ENCODE measurements at regions not wholly inside any gene's neighbourhood (a gene's known extent, or its start where the extent isn't known, plus 50 kb on each side); places are given as distances from the start of the nearest gene placed in this dataset.

- H3K36me3 ChIP-seq (replicated peaks): no peaks in the 10 kb centered on the region
- no peaks in the 10 kb centered on the region for H3K9me3 ChIP-seq
- H3K4me3 ChIP-seq: no peak overlapping the region
- DNase-seq (ENCODE audit: low spot score in 2 of 2): no peak
- peaks cover 22% of the 10 kb centered on the region for H3K4me1 ChIP-seq
- H3K27me3 ChIP-seq (ENCODE audit: low read depth): no peaks in the 10 kb centered on the region
- in situ Hi-C loops (cut with MboI; ENCODE audit: low sequenced_read_pairs): no loop called here
Measured at GRCh38 chr1:59013928-59014279, 230.1 kb upstream of the JUN start.

- in situ Hi-C loops (cut with MboI; ENCODE audit: low sequenced_read_pairs): no loop called here
- no peak for DNase-seq (ENCODE audit: low spot score in 2 of 2)
- H3K4me1 ChIP-seq: peaks cover 22% of the 10 kb centered on the region
- no peak overlapping the region for H3K4me3 ChIP-seq
- no peaks in the 10 kb centered on the region for H3K27me3 ChIP-seq (ENCODE audit: low read depth)
- no peaks in the 10 kb centered on the region for H3K36me3 ChIP-seq (replicated peaks)
- H3K9me3 ChIP-seq: no peaks in the 10 kb centered on the region
Measured at GRCh38 chr1:59014827-59015226, 231.0 kb upstream of the JUN start.

DNA sequence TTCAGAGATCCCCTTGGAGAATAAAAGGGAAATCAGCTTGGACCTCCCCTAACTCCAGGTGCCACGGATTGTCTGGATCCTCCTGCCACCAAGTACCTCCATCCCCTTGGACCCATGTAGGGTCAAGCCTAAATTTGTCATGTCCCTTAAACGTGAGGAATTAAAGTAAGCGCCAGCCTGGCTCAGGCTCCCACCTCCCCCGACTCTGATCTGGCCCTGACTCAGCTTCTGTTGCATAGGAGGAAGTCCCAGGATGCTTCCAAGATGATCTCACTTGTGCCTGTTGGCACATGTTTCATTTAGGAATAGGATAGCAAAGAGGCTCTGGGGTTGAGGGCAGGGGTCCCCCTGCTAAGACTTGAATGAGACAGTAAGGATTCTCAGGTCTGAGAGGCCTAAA is 231.9 kb upstream of the JUN start:
- no peaks in the 10 kb centered on the region for H3K36me3 ChIP-seq (replicated peaks)
- H3K4me1 ChIP-seq: peaks cover 22% of the 10 kb centered on the region
- no peak overlapping the region for H3K4me3 ChIP-seq
- DNase-seq (ENCODE audit: low spot score in 2 of 2): no peak
- no peaks in the 10 kb centered on the region for H3K27me3 ChIP-seq (ENCODE audit: low read depth)
- in situ Hi-C loops (cut with MboI; ENCODE audit: low sequenced_read_pairs): no loop called here
- no peaks in the 10 kb centered on the region for H3K9me3 ChIP-seq

DNA sequence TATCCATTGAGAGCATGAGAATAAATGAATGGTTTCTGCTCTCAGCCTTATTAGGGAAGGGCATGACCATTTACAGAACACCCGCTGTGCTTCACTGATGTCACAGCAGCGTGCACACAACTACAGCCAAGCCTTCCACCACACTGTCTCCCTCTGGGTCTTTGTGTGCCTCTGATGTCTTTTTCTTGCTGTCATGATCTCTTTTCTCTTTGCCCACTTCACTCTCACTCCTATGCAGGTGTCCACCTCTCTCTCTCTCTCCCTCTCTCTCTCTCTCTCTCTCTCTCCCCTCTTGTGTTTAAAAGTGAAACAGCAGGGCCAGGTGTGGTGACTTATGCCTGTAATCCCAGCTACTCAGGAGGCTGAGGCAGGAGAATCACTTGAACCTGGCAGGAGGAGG is 232.5 kb upstream of the JUN start:
- H3K4me1 ChIP-seq: peaks cover 22% of the 10 kb centered on the region
- in situ Hi-C loops (cut with MboI; ENCODE audit: low sequenced_read_pairs): no loop called here
- DNase-seq (ENCODE audit: low spot score in 2 of 2): no peak

DNA sequence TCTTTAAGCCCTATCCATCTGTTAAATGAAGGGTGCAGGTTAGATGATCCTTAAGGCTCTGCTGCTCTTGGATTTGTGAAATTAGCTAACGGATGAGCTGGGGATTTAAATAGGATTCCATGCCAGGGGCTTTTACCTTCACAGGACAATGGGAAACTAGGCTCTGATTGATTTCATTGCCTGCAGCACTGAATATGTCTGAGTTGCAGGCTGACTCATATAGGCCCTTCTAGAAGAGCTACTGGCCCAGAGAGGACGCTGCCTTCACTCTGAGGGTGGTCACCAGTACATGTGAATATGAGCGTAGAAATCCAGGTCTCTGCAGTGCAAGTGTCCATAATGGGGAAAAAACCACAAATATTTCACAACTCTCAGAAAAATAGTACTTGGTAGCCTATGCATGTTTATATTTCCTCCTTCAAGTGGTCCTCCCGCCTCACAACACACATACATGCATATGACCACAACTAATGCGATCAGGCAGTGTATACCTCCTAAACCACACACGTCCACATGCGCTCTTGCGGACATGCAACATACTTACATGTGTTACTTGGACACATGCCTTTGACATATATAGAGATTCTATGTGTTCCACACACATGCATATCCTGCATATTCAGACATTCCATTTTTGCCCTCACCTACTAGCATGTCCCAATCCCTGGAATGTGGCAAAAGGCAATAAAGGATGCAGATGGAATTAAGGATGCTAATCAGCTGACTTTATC is 233.8 kb upstream of the JUN start:
- H3K9me3 ChIP-seq: no peaks in the 10 kb centered on the region
- DNase-seq (ENCODE audit: low spot score in 2 of 2): no peak
- H3K27me3 ChIP-seq (ENCODE audit: low read depth): no peaks in the 10 kb centered on the region
- H3K4me1 ChIP-seq: peaks cover 18% of the 10 kb centered on the region
- in situ Hi-C loops (cut with MboI; ENCODE audit: low sequenced_read_pairs): no loop called here
- H3K4me3 ChIP-seq: no peak overlapping the region
- no peaks in the 10 kb centered on the region for H3K36me3 ChIP-seq (replicated peaks)

More for the DNA sequence above, 232.5 kb upstream of the JUN start:
- Histone ChIP-seq H3K27me3 (ENCODE audit: low read depth) (no peaks in the 10 kb centered on the region), H3K9me3 (no peaks in the 10 kb centered on the region), H3K36me3 (replicated peaks) (no peaks in the 10 kb centered on the region), H3K4me3 (no peak overlapping the region)

GRCh38 chr1:59018446-59018845 is 234.6 kb upstream of the JUN start:
- peaks cover 11% of the 10 kb centered on the region for H3K4me1 ChIP-seq
- H3K36me3 ChIP-seq (replicated peaks): no peaks in the 10 kb centered on the region
- DNase-seq (ENCODE audit: low spot score in 2 of 2): no peak
- in situ Hi-C loops (cut with MboI; ENCODE audit: low sequenced_read_pairs): no loop called here
- no peak overlapping the region for H3K4me3 ChIP-seq
- no peaks in the 10 kb centered on the region for H3K9me3 ChIP-seq
- no peaks in the 10 kb centered on the region for H3K27me3 ChIP-seq (ENCODE audit: low read depth)

GRCh38 chr1:59018860-59019259 is 235.0 kb upstream of the JUN start:
- peaks cover 6% of the 10 kb centered on the region for H3K4me1 ChIP-seq
- no peaks in the 10 kb centered on the region for H3K27me3 ChIP-seq (ENCODE audit: low read depth)
- in situ Hi-C loops (cut with MboI; ENCODE audit: low sequenced_read_pairs): no loop called here
- H3K9me3 ChIP-seq: no peaks in the 10 kb centered on the region
- no peaks in the 10 kb centered on the region for H3K36me3 ChIP-seq (replicated peaks)
- H3K4me3 ChIP-seq: no peak overlapping the region
- DNase-seq (ENCODE audit: low spot score in 2 of 2): no peak

- H3K4me3 ChIP-seq: no peak overlapping the region
- in situ Hi-C loops (cut with MboI; ENCODE audit: low sequenced_read_pairs): no loop called here
- no peak for DNase-seq (ENCODE audit: low spot score in 2 of 2)
Measured at GRCh38 chr1:59020151-59020997, 236.5 kb upstream of the JUN start.

DNA sequence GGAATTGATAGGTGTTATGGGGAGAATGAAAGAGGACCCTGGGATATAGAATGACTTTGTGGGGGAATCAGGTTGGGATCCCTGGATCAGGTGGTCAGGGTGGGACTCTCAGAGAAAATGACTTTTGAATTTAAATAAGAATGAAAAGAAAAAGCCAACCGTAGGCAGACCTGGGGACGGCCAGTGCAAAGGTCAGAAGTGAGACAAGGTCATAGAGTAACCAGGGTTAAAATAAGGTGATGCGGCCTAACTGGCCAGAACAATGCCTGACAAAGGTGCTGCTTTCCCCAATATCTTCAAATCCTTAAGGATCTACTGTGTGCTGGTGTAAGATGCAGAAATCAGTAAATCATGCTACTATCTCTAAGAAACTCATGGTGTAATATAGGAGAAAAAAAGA is 238.4 kb upstream of the JUN start:
- H3K4me1 ChIP-seq: no peaks in the 10 kb centered on the region
- no peaks in the 10 kb centered on the region for H3K27me3 ChIP-seq (ENCODE audit: low read depth)
- in situ Hi-C loops (cut with MboI; ENCODE audit: low sequenced_read_pairs): no loop called here
- no peaks in the 10 kb centered on the region for H3K9me3 ChIP-seq
- no peaks in the 10 kb centered on the region for H3K36me3 ChIP-seq (replicated peaks)
- DNase-seq (ENCODE audit: low spot score in 2 of 2): no peak
- no peak overlapping the region for H3K4me3 ChIP-seq

More at GRCh38 chr1:59020151-59020997, 236.5 kb upstream of the JUN start:
- Histone ChIP-seq H3K9me3 (no peaks in the 10 kb centered on the region), H3K27me3 (ENCODE audit: low read depth) (no peaks in the 10 kb centered on the region), H3K4me1 (no peaks in the 10 kb centered on the region), H3K36me3 (replicated peaks) (no peaks in the 10 kb centered on the region)

- H3K4me1 ChIP-seq: no peaks in the 10 kb centered on the region
- H3K27me3 ChIP-seq (ENCODE audit: low read depth): no peaks in the 10 kb centered on the region
- no peak for DNase-seq (ENCODE audit: low spot score in 2 of 2)
- H3K36me3 ChIP-seq (replicated peaks): no peaks in the 10 kb centered on the region
- H3K4me3 ChIP-seq: no peak overlapping the region
- H3K9me3 ChIP-seq: no peaks in the 10 kb centered on the region
- in situ Hi-C loops (cut with MboI; ENCODE audit: low sequenced_read_pairs): no loop called here
Measured at GRCh38 chr1:59022799-59023198, 239.0 kb upstream of the JUN start.

- Histone ChIP-seq H3K9me3 (no peaks in the 10 kb centered on the region), H3K27me3 (ENCODE audit: low read depth) (peaks cover 3% of the 10 kb centered on the region; the same call in 1 of the 2 replicates), H3K4me1 (no peaks in the 10 kb centered on the region), H3K36me3 (replicated peaks) (no peaks in the 10 kb centered on the region), H3K4me3 (no peak overlapping the region)
- in situ Hi-C loops (cut with MboI; ENCODE audit: low sequenced_read_pairs): no loop called here
- DNase-seq (ENCODE audit: low spot score in 2 of 2): no peak
Measured at GRCh38 chr1:59025201-59025600, 241.4 kb upstream of the JUN start.

DNA sequence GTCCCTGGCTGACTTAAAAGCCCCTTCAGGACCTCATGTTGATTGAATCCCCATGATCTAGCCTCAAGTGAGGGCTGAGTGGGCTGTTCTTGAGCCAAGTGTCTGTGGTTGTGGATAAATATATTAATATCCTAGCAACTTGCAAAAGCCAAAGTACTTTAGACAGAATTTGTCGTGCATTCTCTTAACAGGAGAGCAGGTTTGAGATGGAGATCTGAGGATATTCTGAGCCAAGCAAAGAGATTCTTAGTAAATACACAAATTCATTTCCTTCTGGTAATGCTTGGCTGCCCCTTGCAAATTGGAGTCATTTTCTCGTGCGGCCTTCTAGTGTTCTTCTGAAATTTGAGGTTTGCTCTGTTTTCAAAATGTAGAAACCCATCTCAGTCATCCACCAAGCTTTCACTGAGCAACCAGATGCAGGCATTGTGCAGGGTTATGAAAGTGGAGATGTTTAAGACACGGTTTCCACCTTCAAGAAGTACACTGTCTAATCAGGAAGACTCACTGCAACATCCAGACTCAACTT is 242.1 kb upstream of the JUN start:
- in situ Hi-C loops (cut with MboI; ENCODE audit: low sequenced_read_pairs): no loop called here
- DNase-seq (ENCODE audit: low spot score in 2 of 2): no peak

DNA sequence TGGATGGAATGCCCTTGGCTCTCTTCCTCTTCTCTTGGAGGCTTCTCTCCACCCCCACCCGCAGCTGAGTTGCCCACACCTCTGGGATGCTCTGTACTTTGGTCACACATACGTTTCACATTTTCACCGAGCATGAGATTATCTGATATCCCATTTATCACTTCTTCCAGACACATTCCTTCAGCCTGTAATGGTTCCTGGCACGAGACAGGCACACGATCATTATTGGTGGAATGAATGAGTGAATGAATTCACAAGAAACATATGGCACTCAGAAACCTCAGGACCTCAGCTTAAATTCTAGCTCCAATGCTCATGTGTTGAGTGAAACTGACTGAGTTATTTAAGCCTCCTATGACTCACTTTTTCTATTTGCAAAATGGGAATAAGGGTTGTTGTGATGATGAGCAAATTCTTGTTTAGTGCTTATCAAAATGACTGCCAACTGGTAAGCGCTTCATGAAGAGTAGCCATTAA is 242.7 kb upstream of the JUN start:
- peaks cover 3% of the 10 kb centered on the region; the same call in 1 of the 2 replicates for H3K27me3 ChIP-seq (ENCODE audit: low read depth)
- no peaks in the 10 kb centered on the region for H3K36me3 ChIP-seq (replicated peaks)
- no peaks in the 10 kb centered on the region for H3K9me3 ChIP-seq
- no peaks in the 10 kb centered on the region for H3K4me1 ChIP-seq
- in situ Hi-C loops (cut with MboI; ENCODE audit: low sequenced_read_pairs): no loop called here
- no peak for DNase-seq (ENCODE audit: low spot score in 2 of 2)
- H3K4me3 ChIP-seq: no peak overlapping the region

More for the DNA sequence above, 242.1 kb upstream of the JUN start:
- Histone ChIP-seq H3K27me3 (ENCODE audit: low read depth) (peaks cover 3% of the 10 kb centered on the region; the same call in 1 of the 2 replicates), H3K36me3 (replicated peaks) (no peaks in the 10 kb centered on the region), H3K4me3 (no peak overlapping the region), H3K9me3 (no peaks in the 10 kb centered on the region), H3K4me1 (no peaks in the 10 kb centered on the region)

GRCh38 chr1:59027177-59027576 is 243.3 kb upstream of the JUN start:
- Histone ChIP-seq H3K4me1 (no peaks in the 10 kb centered on the region), H3K4me3 (no peak overlapping the region), H3K9me3 (no peaks in the 10 kb centered on the region), H3K36me3 (replicated peaks) (no peaks in the 10 kb centered on the region), H3K27me3 (ENCODE audit: low read depth) (peaks cover 3% of the 10 kb centered on the region; the same call in 1 of the 2 replicates)
- DNase-seq (ENCODE audit: low spot score in 2 of 2): no peak
- in situ Hi-C loops (cut with MboI; ENCODE audit: low sequenced_read_pairs): no loop called here
